HG03520 (cell line): ENCODE measurements at regions not wholly inside any gene's neighbourhood (a gene's known extent, or its start where the extent isn't known, plus 50 kb on each side); places are given as distances from the start of the nearest gene placed in this dataset.

Source experiments
- ATAC-seq: cut with Tn5 transposase; IDR thresholded peaks from one replicate; pipeline ENCODE4 v1.9.1; 2021; ENCODE audit warnings: mild to moderate bottlenecking, moderate library complexity; ENCODE audit not compliant: unreplicated experiment

GRCh38 chr19:30168760-30169159 lies 203.4 kb upstream of the ZNF536 start:
- no peak for ATAC-seq

- no peak for ATAC-seq
Measured at GRCh38 chr19:30169196-30169900, 202.8 kb upstream of the ZNF536 start.

DNA sequence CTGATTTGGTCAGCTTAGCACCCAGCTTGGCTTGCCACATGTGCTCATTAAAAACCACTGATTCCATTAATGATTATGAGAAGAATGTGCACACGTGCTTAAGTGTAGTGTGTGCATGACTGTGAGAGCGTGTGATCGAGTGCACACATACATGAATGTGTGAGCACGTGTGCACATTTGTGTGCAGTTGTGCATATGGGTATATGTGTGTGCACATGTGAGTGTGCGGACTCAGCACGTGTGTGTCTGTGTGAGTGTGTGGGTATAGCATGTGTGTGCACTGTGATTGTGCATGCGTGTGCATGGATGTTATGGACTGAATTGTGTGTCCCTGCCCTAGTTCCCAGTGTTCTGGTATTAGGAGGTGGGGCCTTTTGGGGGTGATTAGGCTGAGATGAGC lies 202.1 kb upstream of the ZNF536 start:
- no peak for ATAC-seq

DNA sequence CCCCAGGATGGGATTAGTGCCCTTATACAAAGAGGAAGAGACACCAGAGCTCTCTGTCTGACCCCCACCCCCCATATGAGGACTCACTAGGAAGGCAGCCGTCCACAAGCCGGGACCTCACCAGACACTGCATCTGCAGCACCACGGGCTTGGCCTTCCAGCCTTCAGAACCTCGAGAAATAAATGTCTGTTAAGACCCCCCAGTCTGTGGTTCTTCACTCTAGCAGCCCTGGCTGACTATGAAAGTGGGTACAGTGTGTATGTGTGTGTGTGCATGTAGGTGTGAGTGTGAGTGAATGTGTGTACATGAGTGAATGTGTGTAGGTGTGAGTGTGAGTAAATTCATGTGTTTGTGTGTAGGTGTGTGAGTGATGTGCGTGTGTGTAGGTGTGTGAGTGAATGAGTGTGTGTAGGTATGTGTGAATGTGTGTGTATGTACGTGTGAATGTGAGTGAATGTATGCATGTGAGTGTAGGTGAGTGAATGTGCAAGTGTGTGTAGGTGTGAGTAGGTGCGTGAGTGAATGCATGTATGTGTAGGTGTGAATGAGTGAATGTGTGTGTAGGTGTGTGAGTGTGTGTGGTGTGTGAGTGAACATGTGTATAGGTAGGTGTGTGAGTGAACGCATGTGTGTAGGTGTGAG lies 201.6 kb upstream of the ZNF536 start:
- ATAC-seq = no peak

GRCh38 chr19:30171138-30171635 lies 201.0 kb upstream of the ZNF536 start:
- ATAC-seq = no peak

DNA sequence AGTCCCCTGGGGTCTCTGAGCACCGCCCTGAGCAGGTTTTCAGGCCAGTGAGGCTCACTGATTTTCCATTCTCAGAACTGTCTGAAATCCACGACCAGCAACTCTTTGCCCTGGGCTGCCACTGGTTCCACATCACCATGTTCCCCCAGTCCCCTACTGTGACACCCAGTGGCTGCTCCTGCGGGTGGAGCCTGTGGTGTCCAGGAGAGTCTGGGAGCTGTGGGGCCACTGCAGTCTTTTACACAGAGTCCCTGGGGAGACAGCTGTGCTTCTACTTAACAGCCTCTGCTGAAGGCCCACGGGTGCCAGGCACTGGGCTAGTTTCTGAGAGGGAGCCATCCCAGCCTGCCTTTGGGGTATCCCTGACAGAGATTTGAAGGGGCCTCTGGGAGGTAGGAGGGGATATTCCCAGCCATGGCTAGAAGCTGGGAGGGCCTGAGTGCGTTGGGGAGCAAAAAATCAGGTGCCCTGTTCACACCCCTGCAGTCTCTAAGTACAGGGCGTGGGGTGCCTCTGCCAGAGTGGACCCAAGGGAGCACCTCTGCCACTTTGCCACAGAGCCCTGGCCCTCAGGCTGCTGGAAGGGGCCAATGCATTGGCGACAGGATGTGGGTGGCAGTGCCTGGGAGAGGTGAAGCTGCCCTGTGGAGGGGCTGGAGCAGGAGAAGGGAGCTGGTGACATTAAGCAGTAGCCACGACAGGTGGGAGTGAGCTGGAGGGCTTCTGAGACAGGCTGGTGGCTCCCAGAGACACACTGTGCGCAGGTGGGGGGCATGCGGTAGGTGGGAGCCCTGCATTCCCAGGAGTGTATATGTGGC lies 200.2 kb upstream of the ZNF536 start:
- no peak for ATAC-seq

GRCh38 chr19:30172613-30173242 lies 199.5 kb upstream of the ZNF536 start:
- ATAC-seq = no peak

GRCh38 chr19:30173593-30174356 lies 198.4 kb upstream of the ZNF536 start:
- ATAC-seq = no peak

GRCh38 chr19:30174357-30174645 lies 197.9 kb upstream of the ZNF536 start:
- ATAC-seq = no peak

DNA sequence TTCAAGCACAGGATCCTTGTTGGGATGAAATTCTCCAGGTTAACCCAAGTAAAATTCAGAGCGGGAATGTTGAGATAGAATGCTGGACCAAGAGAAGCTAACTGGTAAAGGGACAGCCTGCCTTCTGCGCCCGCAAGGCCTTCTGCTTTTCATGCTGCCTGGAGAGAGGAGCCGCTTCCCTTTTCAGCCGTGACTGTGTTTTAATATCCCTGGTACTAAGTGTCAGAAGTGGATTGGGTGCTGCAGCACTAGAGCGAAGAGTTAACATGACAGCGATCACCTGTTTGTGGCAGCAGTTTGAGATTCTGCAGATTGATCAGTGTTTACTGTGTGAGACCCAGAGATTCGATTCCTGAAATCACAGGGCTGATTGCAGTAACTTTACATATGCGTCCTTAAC lies 197.4 kb upstream of the ZNF536 start:
- no peak for ATAC-seq

DNA sequence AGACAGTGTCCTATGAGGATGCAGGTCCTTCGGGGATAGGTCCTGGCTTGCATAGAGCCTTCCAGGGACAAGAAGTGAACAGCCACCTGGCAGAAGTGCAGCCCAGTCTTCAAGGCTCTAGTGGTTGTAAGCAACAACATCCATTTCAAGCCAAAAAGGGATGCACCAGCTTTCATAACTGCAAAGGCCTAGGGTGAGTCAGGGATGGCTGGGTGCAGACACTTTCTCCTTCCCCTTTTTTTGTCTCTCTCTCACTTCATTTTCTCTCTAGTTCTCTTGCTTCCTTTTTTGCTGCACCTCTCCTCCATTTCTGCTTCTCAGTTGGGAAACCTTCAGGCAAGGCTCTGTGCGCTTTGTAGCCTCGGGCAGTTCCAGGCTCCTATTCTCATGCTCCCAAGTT lies 196.2 kb upstream of the ZNF536 start:
- ATAC-seq = no peak

DNA sequence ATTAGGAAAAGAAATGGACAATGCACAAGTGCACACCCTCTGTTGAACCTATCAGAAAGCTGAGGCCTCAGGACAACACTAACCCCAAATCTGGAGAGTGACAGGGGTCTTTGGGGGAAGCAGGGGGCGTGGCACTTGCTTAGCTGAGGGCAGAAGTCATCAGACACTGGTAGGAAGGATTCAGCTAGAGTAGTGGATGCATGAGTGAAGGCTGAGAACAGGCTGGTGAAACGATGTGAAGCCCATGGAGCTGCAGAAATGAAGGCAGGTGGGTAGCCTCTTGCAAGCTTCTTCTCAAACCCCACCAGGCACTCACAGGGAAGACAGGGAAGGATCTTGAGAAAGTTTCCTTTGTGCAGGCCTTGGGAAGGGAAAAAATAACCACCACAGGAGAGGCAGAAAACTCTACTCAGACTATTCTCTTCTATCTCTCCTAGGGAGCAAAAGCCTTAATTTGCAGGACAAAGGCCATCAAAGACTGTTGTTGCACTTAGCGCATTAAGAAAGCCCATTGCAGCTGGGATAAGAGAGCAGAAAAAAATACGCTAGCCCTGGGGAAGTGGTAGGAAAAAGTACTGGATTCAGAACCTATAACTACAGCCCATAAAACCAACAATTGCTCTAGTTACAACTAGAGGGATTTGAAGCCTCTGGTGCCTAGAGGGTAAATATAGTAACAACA lies 193.3 kb upstream of the ZNF536 start:
- ATAC-seq = no peak

GRCh38 chr19:30180691-30181090 lies 191.5 kb upstream of the ZNF536 start:
- no peak for ATAC-seq

GRCh38 chr19:30183807-30184490 lies 188.2 kb upstream of the ZNF536 start:
- no peak for ATAC-seq

- ATAC-seq = no peak
Measured at GRCh38 chr19:30202060-30202600, 170.1 kb upstream of the ZNF536 start.

DNA sequence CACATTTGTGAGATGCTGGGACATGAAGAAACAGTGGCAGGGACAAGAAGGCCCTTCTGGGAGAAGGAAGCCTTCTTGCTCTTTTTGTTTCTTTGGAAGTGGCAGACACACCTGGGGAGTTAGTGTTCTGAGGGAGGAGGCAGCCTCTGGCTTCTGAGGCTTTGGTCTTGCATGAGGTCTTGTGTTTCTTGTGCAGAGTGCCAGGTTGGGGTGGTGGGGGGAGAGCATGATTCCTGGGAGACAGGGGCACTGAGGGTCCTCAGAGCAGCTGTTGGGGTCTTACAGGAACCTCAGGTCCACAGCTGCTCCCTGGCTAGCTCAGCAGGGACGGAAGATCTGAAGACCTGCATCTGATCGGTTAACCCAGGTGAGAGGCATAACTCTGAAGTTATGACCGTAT lies 167.5 kb upstream of the ZNF536 start:
- no peak for ATAC-seq

DNA sequence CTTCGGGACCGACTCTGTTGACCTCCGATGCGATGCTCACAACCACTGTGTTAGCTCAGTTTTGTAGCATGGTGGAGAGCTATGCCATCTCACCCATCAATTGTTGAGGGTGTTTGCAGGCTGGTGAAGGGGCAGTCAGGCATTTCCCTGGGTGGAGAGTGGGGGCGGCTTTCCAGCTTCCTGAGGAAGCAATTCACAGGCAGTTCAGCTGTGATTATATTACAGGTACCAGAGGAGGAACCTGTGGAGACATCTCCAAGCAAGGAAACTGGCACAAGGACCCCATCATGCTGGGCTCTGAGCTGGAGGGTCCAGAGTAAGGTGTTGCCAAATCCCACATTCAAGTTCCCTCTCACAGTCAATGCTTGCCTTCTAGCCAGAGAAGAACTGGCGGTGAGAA lies 166.0 kb upstream of the ZNF536 start:
- ATAC-seq = no peak

- no peak for ATAC-seq
Measured at GRCh38 chr19:30207357-30207756, 164.8 kb upstream of the ZNF536 start.

GRCh38 chr19:30208436-30209060 lies 163.6 kb upstream of the ZNF536 start:
- no peak for ATAC-seq
